IPS-15b (cell line): ENCODE measurements at regions not wholly inside any gene's neighbourhood (a gene's known extent, or its start where the extent isn't known, plus 50 kb on each side); places are given as distances from the start of the nearest gene placed in this dataset.

Source experiments
- H3K27me3 ChIP-seq: one replicate; pipeline ENCODE4 v1.6.1; 2013; ENCODE audit warnings: low read length; ENCODE audit not compliant: control insufficient read depth, insufficient read depth
- H3K36me3 ChIP-seq: one replicate; pipeline ENCODE4 v1.6.1; 2013; ENCODE audit warnings: low read length; ENCODE audit not compliant: control insufficient read depth, insufficient read depth
- H3K4me1 ChIP-seq: one replicate; pipeline ENCODE4 v1.6.1; 2013; ENCODE audit warnings: mild to moderate bottlenecking, low read length; ENCODE audit not compliant: control insufficient read depth, insufficient read depth
- H3K4me3 ChIP-seq: one replicate; pipeline ENCODE4 v1.5.1; 2013; ENCODE audit warnings: low read depth, low read length
- H3K9ac ChIP-seq: one replicate; pipeline ENCODE4 v1.6.1; 2013; ENCODE audit warnings: low read depth, mild to moderate bottlenecking, low read length
- H3K9me3 ChIP-seq: one replicate; pipeline ENCODE4 v1.6.1; 2013; ENCODE audit warnings: mild to moderate bottlenecking, low read length; ENCODE audit not compliant: control insufficient read depth, insufficient read depth

- Histone ChIP-seq H3K27me3 (no peaks in the 10 kb centered on the region), H3K4me1 (no peaks in the 10 kb centered on the region), H3K36me3 (no peaks in the 10 kb centered on the region), H3K4me3 (no peak overlapping the region), H3K9me3 (no peaks in the 10 kb centered on the region), H3K9ac (no peak overlapping the region)
Observed at GRCh38 chr7:109092268-109092667, 522.6 kb downstream of the DNAJB9 start.

DNA sequence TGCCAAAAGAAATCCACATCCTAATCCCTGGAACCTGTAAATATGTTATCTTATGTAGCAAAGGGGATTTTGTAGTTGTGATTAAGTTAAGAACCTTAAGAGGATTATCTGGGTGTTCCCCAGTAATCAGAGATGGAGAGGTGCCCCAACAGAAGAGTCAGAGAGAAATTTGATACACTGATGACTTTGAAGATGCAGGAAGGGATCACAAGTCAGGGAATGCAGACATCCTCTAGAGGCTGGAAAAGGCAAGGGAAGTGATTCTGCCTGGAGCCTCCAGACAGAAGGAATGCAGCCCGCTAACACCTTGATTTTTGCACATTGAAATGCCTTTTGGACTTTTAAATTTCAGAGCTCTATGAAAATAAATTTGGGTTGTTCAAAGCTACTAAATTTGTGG, 531.7 kb downstream of the DNAJB9 start:
- Histone ChIP-seq H3K4me3 (no peak overlapping the region), H3K27me3 (no peaks in the 10 kb centered on the region), H3K4me1 (no peaks in the 10 kb centered on the region)

DNA sequence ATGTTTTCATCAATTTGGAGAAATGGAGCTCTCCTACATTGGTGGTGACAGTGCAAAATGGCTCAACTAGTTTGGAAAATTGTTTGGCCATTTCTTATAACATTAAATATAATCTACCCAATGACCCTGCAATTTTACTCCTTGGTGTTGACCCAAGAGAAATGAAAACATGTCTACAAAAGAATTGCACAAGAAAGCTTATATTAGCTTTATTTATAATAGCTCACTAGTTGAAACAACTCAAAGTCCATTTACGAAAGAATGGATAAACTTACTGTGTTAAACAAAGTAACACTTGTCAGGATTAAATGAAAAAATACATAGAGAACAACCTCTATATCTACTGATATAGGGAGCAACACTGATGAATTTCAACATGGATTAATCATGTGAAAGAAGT, 539.9 kb downstream of the DNAJB9 start:
- Histone ChIP-seq H3K27me3 (no peaks in the 10 kb centered on the region), H3K4me1 (peaks cover 5% of the 10 kb centered on the region), H3K36me3 (no peaks in the 10 kb centered on the region), H3K9ac (no peak overlapping the region), H3K4me3 (no peak overlapping the region), H3K9me3 (no peaks in the 10 kb centered on the region)

More for the DNA sequence above, 531.7 kb downstream of the DNAJB9 start:
- no peaks in the 10 kb centered on the region for H3K9me3 ChIP-seq
- H3K36me3 ChIP-seq, result no peaks in the 10 kb centered on the region
- no peak overlapping the region for H3K9ac ChIP-seq

GRCh38 chr7:109111086-109111485, 541.4 kb downstream of the DNAJB9 start:
- Histone ChIP-seq H3K36me3 (no peaks in the 10 kb centered on the region), H3K9ac (no peak overlapping the region), H3K9me3 (no peaks in the 10 kb centered on the region), H3K27me3 (no peaks in the 10 kb centered on the region), H3K4me1 (peaks cover 5% of the 10 kb centered on the region), H3K4me3 (no peak overlapping the region)

GRCh38 chr7:109121599-109122300, 552.1 kb downstream of the DNAJB9 start:
- peaks cover 2% of the 10 kb centered on the region for H3K4me1 ChIP-seq
- H3K27me3 ChIP-seq, result no peaks in the 10 kb centered on the region
- H3K36me3 ChIP-seq, result no peaks in the 10 kb centered on the region
- no peaks in the 10 kb centered on the region for H3K9me3 ChIP-seq
- no peak overlapping the region for H3K9ac ChIP-seq
- no peak overlapping the region for H3K4me3 ChIP-seq

- Histone ChIP-seq H3K4me1 (peaks cover 6% of the 10 kb centered on the region), H3K27me3 (no peaks in the 10 kb centered on the region), H3K36me3 (no peaks in the 10 kb centered on the region), H3K9me3 (no peaks in the 10 kb centered on the region), H3K4me3 (no peak overlapping the region), H3K9ac (no peak overlapping the region)
Observed at GRCh38 chr7:109125001-109125400, 555.3 kb downstream of the DNAJB9 start.

DNA sequence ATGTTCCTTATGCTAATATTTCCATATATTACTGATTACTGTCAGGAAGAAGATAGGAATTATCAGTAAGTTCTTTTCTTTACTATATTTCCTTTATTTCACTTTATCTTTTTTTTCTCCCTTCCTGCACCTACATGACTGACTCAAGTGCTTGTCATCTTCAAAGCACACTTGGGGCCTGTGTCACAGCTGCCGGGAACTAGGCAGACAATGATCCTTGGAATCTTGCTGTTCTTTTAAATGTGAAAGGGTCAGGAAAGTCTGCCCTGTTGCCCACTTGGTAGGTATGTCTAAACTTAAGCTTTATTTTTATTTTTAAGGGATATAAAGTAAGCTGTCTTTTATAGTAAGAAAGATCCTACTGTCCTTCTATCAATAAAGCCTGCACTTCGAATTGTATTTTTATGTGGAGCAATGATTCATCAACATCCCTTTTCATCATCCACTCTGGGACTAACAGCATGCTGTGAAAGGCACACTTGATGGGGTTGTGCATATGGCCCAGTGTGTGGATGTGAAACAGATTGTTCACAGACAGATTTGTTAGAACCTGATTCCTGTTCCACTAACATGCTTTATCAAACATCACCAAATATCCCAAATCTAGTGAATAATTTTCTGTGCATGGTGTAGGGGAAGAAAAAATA, 556.9 kb downstream of the DNAJB9 start:
- H3K4me3 ChIP-seq, result no peak overlapping the region
- peaks cover 6% of the 10 kb centered on the region for H3K4me1 ChIP-seq
- no peaks in the 10 kb centered on the region for H3K36me3 ChIP-seq
- no peak overlapping the region for H3K9ac ChIP-seq
- H3K9me3 ChIP-seq, result no peaks in the 10 kb centered on the region
- H3K27me3 ChIP-seq, result no peaks in the 10 kb centered on the region

- no peak overlapping the region for H3K9ac ChIP-seq
- peaks cover 6% of the 10 kb centered on the region for H3K4me1 ChIP-seq
- H3K9me3 ChIP-seq, result no peaks in the 10 kb centered on the region
- H3K4me3 ChIP-seq, result no peak overlapping the region
- H3K27me3 ChIP-seq, result no peaks in the 10 kb centered on the region
- H3K36me3 ChIP-seq, result no peaks in the 10 kb centered on the region
Observed at GRCh38 chr7:109127145-109127544, 557.5 kb downstream of the DNAJB9 start.

GRCh38 chr7:109131141-109131540, 561.5 kb downstream of the DNAJB9 start:
- H3K27me3 ChIP-seq, result no peaks in the 10 kb centered on the region
- no peak overlapping the region for H3K9ac ChIP-seq
- H3K4me1 ChIP-seq, result peaks cover 6% of the 10 kb centered on the region
- H3K36me3 ChIP-seq, result no peaks in the 10 kb centered on the region
- no peaks in the 10 kb centered on the region for H3K9me3 ChIP-seq
- no peak overlapping the region for H3K4me3 ChIP-seq

- peaks cover 3% of the 10 kb centered on the region for H3K9me3 ChIP-seq
- H3K36me3 ChIP-seq, result no peaks in the 10 kb centered on the region
- no peaks in the 10 kb centered on the region for H3K27me3 ChIP-seq
- H3K4me1 ChIP-seq, result no peaks in the 10 kb centered on the region
- no peak overlapping the region for H3K4me3 ChIP-seq
- no peak overlapping the region for H3K9ac ChIP-seq
Observed at GRCh38 chr7:109136893-109137292, 567.2 kb downstream of the DNAJB9 start.

- Histone ChIP-seq H3K4me1 (no peaks in the 10 kb centered on the region), H3K27me3 (no peaks in the 10 kb centered on the region), H3K36me3 (no peaks in the 10 kb centered on the region), H3K9me3 (no peaks in the 10 kb centered on the region), H3K4me3 (no peak overlapping the region), H3K9ac (no peak overlapping the region)
Observed at GRCh38 chr7:109154748-109155147, 585.1 kb downstream of the DNAJB9 start.

DNA sequence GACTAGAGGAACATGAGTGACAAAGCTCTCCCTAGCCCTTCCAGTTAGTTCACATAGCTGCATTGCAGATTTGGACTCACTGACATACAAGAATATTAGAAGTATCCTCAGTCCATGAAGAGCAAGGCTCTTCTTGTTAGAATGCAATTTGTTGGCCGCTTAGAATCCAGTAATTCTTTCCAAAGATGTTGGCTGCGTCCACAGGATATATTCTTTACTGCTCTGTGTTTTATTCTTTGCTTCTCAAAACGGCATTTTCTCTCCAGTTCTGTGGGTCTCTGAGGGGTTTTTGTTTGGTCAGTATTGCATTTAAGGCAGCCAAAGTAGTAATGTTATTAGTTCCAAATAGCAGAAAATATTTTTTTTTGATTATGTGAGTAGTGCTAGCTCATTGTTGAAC, 588.6 kb downstream of the DNAJB9 start:
- no peaks in the 10 kb centered on the region for H3K4me1 ChIP-seq
- no peak overlapping the region for H3K4me3 ChIP-seq
- H3K9me3 ChIP-seq, result no peaks in the 10 kb centered on the region
- no peaks in the 10 kb centered on the region for H3K36me3 ChIP-seq
- no peaks in the 10 kb centered on the region for H3K27me3 ChIP-seq
- no peak overlapping the region for H3K9ac ChIP-seq
